WTC11 (cell line): ENCODE measurements at regions not wholly inside any gene's neighbourhood (a gene's known extent, or its start where the extent isn't known, plus 50 kb on each side); places are given as distances from the start of the nearest gene placed in this dataset.

Experiments used
- ELF4 ChIP-seq: sonication (generic); formaldehyde crosslinking; IDR thresholded peaks from 2 replicates; pipeline ENCODE4 v1.8.1; 2022; ENCODE audit warnings: low read depth, mild to moderate bottlenecking, moderate library complexity, missing genetic modification reagents
- JUN ChIP-seq: sonication (generic); formaldehyde crosslinking; IDR thresholded peaks from 2 replicates; pipeline ENCODE4 v1.8.0; 2023; ENCODE audit warnings: mild to moderate bottlenecking, missing genetic modification reagents
- NFYB ChIP-seq: sonication (generic); formaldehyde crosslinking; conservative IDR thresholded peaks from 2 replicates; pipeline ENCODE4 v1.8.0; 2022; ENCODE audit warnings: low read depth, missing genetic modification reagents
- SP1 ChIP-seq: sonication (generic); formaldehyde crosslinking; conservative IDR thresholded peaks from 2 replicates; pipeline ENCODE4 v1.8.1; 2022; ENCODE audit warnings: missing genetic modification reagents
- TP53 ChIP-seq: sonication (generic); formaldehyde crosslinking; IDR thresholded peaks from 2 replicates; pipeline ENCODE4 v1.8.1; 2023; ENCODE audit warnings: mild to moderate bottlenecking, missing genetic modification reagents
- TF ChIP-seq, protein P1 (sequence below): sonication (generic); formaldehyde crosslinking; IDR thresholded peaks from 2 replicates; pipeline ENCODE4 v1.8.0; 2022; ENCODE audit warnings: mild to moderate bottlenecking, missing genetic modification reagents
- TF ChIP-seq, protein P2 (sequence below): fragments of 200-600 bp; IDR thresholded peaks from 2 replicates; pipeline ENCODE4 v1.8.0; 2022; ENCODE audit warnings: antibody characterized with exemption
- TF ChIP-seq, protein P3 (sequence below): sonication (generic); formaldehyde crosslinking; conservative IDR thresholded peaks from 2 replicates; pipeline ENCODE4 v1.8.1; 2022; ENCODE audit warnings: mild to moderate bottlenecking, missing genetic modification reagents
- TF ChIP-seq, protein P4 (sequence below): sonication (generic); formaldehyde crosslinking; IDR thresholded peaks from 2 replicates; pipeline ENCODE4 v1.8.0; 2023; ENCODE audit warnings: missing genetic modification reagents
- TF ChIP-seq, protein P5 (sequence below): sonication (generic); formaldehyde crosslinking; IDR thresholded peaks from 2 replicates; pipeline ENCODE4 v1.8.0; 2022; ENCODE audit warnings: mild to moderate bottlenecking, missing genetic modification reagents
- TF ChIP-seq, protein P6 (sequence below): sonication (generic); formaldehyde crosslinking; IDR thresholded peaks from 2 replicates; pipeline ENCODE4 v1.8.0; 2022; ENCODE audit warnings: mild to moderate bottlenecking, missing genetic modification reagents
- TF ChIP-seq, protein P7 (sequence below): sonication (generic); formaldehyde crosslinking; IDR thresholded peaks from 2 replicates; pipeline ENCODE4 v1.8.1; 2023; ENCODE audit warnings: mild to moderate bottlenecking, moderate library complexity, missing genetic modification reagents

DNA sequence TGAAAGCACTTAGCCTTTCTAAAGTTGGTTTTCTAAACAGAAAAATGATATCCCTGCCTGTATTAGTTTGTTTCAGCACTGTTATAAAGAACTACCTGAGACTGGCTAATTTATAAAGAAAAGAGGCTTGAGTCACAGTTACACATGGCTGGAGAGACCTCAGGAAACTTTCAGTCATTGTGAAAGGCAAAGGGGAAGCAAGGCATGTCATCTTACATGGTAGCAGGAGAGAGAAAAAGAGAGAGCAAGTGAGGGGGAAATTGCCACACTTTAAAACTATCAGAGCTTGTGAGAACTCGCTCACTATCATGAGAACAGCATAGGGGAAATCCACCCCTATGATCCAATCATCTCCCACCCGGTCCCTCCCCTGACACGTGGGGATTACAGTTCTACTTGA is 64.9 kb downstream of the FAM170A start:
- TF ChIP-seq NFYB (no peak), SP1 (CRISPR knock-in tag) (no peak), JUN (no peak), TP53 (CRISPR knock-in tag) (no peak), ELF4 (CRISPR knock-in tag) (no peak)
- TF ChIP-seq, protein P1, sequence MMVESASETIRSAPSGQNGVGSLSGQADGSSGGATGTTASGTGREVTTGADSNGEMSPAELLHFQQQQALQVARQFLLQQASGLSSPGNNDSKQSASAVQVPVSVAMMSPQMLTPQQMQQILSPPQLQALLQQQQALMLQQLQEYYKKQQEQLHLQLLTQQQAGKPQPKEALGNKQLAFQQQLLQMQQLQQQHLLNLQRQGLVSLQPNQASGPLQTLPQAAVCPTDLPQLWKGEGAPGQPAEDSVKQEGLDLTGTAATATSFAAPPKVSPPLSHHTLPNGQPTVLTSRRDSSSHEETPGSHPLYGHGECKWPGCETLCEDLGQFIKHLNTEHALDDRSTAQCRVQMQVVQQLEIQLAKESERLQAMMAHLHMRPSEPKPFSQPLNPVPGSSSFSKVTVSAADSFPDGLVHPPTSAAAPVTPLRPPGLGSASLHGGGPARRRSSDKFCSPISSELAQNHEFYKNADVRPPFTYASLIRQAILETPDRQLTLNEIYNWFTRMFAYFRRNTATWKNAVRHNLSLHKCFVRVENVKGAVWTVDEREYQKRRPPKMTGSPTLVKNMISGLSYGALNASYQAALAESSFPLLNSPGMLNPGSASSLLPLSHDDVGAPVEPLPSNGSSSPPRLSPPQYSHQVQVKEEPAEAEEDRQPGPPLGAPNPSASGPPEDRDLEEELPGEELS: no peak
- TF ChIP-seq, protein P2, sequence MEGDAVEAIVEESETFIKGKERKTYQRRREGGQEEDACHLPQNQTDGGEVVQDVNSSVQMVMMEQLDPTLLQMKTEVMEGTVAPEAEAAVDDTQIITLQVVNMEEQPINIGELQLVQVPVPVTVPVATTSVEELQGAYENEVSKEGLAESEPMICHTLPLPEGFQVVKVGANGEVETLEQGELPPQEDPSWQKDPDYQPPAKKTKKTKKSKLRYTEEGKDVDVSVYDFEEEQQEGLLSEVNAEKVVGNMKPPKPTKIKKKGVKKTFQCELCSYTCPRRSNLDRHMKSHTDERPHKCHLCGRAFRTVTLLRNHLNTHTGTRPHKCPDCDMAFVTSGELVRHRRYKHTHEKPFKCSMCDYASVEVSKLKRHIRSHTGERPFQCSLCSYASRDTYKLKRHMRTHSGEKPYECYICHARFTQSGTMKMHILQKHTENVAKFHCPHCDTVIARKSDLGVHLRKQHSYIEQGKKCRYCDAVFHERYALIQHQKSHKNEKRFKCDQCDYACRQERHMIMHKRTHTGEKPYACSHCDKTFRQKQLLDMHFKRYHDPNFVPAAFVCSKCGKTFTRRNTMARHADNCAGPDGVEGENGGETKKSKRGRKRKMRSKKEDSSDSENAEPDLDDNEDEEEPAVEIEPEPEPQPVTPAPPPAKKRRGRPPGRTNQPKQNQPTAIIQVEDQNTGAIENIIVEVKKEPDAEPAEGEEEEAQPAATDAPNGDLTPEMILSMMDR: no peak
- TF ChIP-seq, protein P3, sequence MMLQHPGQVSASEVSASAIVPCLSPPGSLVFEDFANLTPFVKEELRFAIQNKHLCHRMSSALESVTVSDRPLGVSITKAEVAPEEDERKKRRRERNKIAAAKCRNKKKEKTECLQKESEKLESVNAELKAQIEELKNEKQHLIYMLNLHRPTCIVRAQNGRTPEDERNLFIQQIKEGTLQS (CRISPR knock-in tag): no peak
- TF ChIP-seq, protein P4, sequence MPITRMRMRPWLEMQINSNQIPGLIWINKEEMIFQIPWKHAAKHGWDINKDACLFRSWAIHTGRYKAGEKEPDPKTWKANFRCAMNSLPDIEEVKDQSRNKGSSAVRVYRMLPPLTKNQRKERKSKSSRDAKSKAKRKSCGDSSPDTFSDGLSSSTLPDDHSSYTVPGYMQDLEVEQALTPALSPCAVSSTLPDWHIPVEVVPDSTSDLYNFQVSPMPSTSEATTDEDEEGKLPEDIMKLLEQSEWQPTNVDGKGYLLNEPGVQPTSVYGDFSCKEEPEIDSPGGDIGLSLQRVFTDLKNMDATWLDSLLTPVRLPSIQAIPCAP: no peak
- TF ChIP-seq, protein P5, sequence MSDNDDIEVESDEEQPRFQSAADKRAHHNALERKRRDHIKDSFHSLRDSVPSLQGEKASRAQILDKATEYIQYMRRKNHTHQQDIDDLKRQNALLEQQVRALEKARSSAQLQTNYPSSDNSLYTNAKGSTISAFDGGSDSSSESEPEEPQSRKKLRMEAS (CRISPR knock-in tag): no peak
- TF ChIP-seq, protein P6, sequence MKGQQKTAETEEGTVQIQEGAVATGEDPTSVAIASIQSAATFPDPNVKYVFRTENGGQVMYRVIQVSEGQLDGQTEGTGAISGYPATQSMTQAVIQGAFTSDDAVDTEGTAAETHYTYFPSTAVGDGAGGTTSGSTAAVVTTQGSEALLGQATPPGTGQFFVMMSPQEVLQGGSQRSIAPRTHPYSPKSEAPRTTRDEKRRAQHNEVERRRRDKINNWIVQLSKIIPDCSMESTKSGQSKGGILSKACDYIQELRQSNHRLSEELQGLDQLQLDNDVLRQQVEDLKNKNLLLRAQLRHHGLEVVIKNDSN: no peak
- TF ChIP-seq, protein P7, sequence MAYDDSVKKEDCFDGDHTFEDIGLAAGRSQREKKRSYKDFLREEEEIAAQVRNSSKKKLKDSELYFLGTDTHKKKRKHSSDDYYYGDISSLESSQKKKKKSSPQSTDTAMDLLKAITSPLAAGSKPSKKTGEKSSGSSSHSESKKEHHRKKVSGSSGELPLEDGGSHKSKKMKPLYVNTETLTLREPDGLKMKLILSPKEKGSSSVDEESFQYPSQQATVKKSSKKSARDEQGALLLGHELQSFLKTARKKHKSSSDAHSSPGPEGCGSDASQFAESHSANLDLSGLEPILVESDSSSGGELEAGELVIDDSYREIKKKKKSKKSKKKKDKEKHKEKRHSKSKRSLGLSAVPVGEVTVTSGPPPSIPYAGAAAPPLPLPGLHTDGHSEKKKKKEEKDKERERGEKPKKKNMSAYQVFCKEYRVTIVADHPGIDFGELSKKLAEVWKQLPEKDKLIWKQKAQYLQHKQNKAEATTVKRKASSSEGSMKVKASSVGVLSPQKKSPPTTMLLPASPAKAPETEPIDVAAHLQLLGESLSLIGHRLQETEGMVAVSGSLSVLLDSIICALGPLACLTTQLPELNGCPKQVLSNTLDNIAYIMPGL (CRISPR knock-in tag): no peak
